ENCODE measurements at regions not wholly inside any gene's neighbourhood (a gene's known extent, or its start where the extent isn't known, plus 50 kb on each side); places are given as distances from the start of the nearest gene placed in this dataset.
"Not testable (repeated sequence)": the region's sequence is repeated elsewhere in the genome, so short reads cannot be mapped to it uniquely, and the experiment has no call there.

GRCh38 chr9:26789959-26790358 lies 102.6 kb downstream of the CAAP1 start:
- DNase-seq (ENCODE audit: extremely low read depth, low read depth), result no peak

GRCh38 chr9:26786564-26786963 lies 106.0 kb downstream of the CAAP1 start:
- no peak for TF ChIP-seq CTCF (IDR thresholded peaks at IDR 0.05; ENCODE audit: low read depth, low read length, missing control alignments)
- H3K4me3 ChIP-seq (replicated peaks; ENCODE audit: low read depth, low read length), result no peak overlapping the region
- no peak for DNase-seq (ENCODE audit: extremely low read depth, low read depth)

More at GRCh38 chr9:26789959-26790358, 102.6 kb downstream of the CAAP1 start:
- no peak overlapping the region for H3K4me3 ChIP-seq (replicated peaks; ENCODE audit: low read depth, low read length)
- TF ChIP-seq CTCF (IDR thresholded peaks at IDR 0.05; ENCODE audit: low read depth, low read length, missing control alignments), result no peak

GRCh38 chr9:26782899-26783298 lies 109.7 kb downstream of the CAAP1 start:
- no peak overlapping the region for H3K4me3 ChIP-seq (replicated peaks; ENCODE audit: low read depth, low read length)
- no peak for TF ChIP-seq CTCF (IDR thresholded peaks at IDR 0.05; ENCODE audit: low read depth, low read length, missing control alignments)
- no peak for DNase-seq (ENCODE audit: extremely low read depth, low read depth)

GRCh38 chr9:26781906-26782305 lies 110.7 kb downstream of the CAAP1 start:
- no peak for TF ChIP-seq CTCF (IDR thresholded peaks at IDR 0.05; ENCODE audit: low read depth, low read length, missing control alignments)
- H3K4me3 ChIP-seq (replicated peaks; ENCODE audit: low read depth, low read length), result no peak overlapping the region
- no peak for DNase-seq (ENCODE audit: extremely low read depth, low read depth)

- not testable (repeated sequence) for DNase-seq (ENCODE audit: extremely low read depth, low read depth); H3K4me3 ChIP-seq (replicated peaks; ENCODE audit: low read depth, low read length)
Measured at GRCh38 chr9:26780307-26780706, 112.3 kb downstream of the CAAP1 start.

GRCh38 chr9:26779062-26779461 lies 113.5 kb downstream of the CAAP1 start:
- TF ChIP-seq CTCF (IDR thresholded peaks at IDR 0.05; ENCODE audit: low read depth, low read length, missing control alignments), result no peak
- DNase-seq (ENCODE audit: extremely low read depth, low read depth), result no peak
- H3K4me3 ChIP-seq (replicated peaks; ENCODE audit: low read depth, low read length), result no peak overlapping the region

- no peak overlapping the region for H3K4me3 ChIP-seq (replicated peaks; ENCODE audit: low read depth, low read length)
- DNase-seq (ENCODE audit: extremely low read depth, low read depth), result no peak
- no peak for TF ChIP-seq CTCF (IDR thresholded peaks at IDR 0.05; ENCODE audit: low read depth, low read length, missing control alignments)
Measured at GRCh38 chr9:26775391-26775790, 117.2 kb downstream of the CAAP1 start.

All from HFF-Myc (cell line).